ENCODE measurements at regions not wholly inside any gene's neighbourhood (a gene's known extent, or its start where the extent isn't known, plus 50 kb on each side); places are given as distances from the start of the nearest gene placed in this dataset.

DNA sequence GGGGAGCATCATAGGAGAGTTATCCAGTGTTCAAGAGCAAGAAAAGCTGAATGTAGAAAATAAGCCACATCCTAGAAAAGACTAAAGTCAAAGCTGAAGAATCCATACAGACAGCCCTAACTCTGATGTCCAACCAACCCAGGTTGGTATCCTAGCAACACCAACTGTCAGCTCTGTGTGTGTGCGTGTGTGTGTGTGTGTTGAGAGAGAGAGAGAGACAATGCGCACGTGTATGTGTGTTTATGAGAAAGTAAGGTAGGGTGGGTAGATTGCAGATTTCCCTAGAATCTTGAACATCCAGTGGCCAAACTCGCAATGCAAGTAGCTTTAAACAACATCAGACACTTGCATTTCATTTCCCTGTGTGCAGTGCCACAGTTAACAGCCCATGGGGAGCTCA is 274.9 kb downstream of the FAM181B start:
- no peak for TF ChIP-seq EZH2 (IDR thresholded peaks at IDR 0.05; ENCODE audit: borderline replicate concordance)
- TF ChIP-seq, protein P1, sequence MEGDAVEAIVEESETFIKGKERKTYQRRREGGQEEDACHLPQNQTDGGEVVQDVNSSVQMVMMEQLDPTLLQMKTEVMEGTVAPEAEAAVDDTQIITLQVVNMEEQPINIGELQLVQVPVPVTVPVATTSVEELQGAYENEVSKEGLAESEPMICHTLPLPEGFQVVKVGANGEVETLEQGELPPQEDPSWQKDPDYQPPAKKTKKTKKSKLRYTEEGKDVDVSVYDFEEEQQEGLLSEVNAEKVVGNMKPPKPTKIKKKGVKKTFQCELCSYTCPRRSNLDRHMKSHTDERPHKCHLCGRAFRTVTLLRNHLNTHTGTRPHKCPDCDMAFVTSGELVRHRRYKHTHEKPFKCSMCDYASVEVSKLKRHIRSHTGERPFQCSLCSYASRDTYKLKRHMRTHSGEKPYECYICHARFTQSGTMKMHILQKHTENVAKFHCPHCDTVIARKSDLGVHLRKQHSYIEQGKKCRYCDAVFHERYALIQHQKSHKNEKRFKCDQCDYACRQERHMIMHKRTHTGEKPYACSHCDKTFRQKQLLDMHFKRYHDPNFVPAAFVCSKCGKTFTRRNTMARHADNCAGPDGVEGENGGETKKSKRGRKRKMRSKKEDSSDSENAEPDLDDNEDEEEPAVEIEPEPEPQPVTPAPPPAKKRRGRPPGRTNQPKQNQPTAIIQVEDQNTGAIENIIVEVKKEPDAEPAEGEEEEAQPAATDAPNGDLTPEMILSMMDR (IDR thresholded peaks at IDR 0.05; ENCODE audit: poor library complexity), result no peak
- no peak for TF ChIP-seq EZH2phosphoT487 (IDR thresholded peaks at IDR 0.05; ENCODE audit: low read depth, severe bottlenecking, unreplicated experiment)
